Right atrium auricular region (tissue), 2 donors: ENCODE measurements at regions not wholly inside any gene's neighbourhood (a gene's known extent, or its start where the extent isn't known, plus 50 kb on each side); places are given as distances from the start of the nearest gene placed in this dataset.

Experiments used
- DNase-seq: peaks from one replicate; pipeline ENCODE4 v3.0.0-alpha.2; 2019; ENCODE audit warnings: low spot score
- H3K27ac ChIP-seq, 2 donors: fragments of 200-600 bp; sonication (generic); 1 replicate in 1 of 2; 2 replicates in 1 of 2; pipeline ENCODE4 v1.5.1; 2016 to 2019
- H3K27me3 ChIP-seq, 2 donors: fragments of 200-600 bp; sonication (generic); one replicate each; pipeline versions ENCODE4 v1.5.1 to v1.6.0; 2017 to 2019
- H3K36me3 ChIP-seq: fragments of 200-600 bp; sonication (generic); one replicate; pipeline ENCODE4 v1.5.1; 2016
- H3K4me1 ChIP-seq, 2 donors: fragments of 200-600 bp; sonication (generic); one replicate each; pipeline versions ENCODE4 v1.5.1 to v1.6.0; 2017 to 2019
- H3K4me3 ChIP-seq, 2 donors: fragments of 200-600 bp; sonication (generic); 1 replicate in 1 of 2; 2 replicates in 1 of 2; pipeline ENCODE4 v1.5.1; 2017 to 2019; ENCODE audit warnings: mild to moderate bottlenecking in 1 of 2, moderate library complexity in 1 of 2
- H3K9me3 ChIP-seq, 2 donors: fragments of 200-600 bp; sonication (generic); one replicate each; pipeline ENCODE4 v1.5.1; 2019
- TF ChIP-seq, protein P1 (sequence below), 2 donors: fragments of 200-600 bp; sonication (generic); IDR thresholded peaks; one replicate each; pipeline ENCODE4 v1.5.1; 2019; ENCODE audit warnings: antibody characterized with exemption in 2 of 2

DNA sequence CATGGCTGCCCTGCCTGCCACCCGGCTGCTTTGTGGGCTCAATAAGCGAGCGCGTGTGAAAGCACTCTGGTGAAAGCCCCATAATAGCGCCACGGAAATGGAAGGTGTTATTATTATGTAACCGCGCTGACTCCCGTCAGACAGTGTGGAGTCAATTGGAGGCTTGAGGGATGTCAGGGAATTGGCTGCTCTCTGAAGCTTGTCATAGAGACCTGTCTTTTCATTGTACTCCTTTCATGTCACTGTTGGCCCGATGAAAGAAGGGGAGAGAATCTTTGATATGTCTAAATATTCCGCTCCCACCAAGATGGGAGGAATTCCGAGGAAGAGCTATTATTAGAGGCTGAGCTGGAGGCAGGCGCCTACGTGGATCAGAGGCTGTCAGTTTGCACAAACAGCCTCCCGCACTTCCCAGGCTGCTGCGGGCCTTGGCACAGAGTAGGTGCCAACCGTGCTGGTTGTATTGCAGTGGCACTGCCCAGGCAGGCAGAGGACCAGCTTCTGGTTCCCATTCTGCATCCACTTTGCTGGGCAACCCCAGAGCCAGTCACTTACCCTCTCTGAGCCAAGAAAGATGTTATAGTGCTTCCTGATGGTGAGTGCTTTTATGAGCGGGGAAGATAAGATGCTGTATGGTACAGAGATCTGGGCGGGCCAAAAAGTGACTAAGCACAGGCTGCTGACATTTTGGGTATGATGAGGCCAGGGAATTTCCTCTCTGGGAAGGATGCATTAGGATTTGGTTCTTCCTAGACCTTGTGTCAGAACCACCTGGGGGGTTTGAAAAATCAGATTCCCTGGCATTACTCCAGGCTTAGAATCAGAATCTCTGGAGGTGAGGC lies 151.4 kb downstream of the RPS24 start:
- TF ChIP-seq, protein P1, sequence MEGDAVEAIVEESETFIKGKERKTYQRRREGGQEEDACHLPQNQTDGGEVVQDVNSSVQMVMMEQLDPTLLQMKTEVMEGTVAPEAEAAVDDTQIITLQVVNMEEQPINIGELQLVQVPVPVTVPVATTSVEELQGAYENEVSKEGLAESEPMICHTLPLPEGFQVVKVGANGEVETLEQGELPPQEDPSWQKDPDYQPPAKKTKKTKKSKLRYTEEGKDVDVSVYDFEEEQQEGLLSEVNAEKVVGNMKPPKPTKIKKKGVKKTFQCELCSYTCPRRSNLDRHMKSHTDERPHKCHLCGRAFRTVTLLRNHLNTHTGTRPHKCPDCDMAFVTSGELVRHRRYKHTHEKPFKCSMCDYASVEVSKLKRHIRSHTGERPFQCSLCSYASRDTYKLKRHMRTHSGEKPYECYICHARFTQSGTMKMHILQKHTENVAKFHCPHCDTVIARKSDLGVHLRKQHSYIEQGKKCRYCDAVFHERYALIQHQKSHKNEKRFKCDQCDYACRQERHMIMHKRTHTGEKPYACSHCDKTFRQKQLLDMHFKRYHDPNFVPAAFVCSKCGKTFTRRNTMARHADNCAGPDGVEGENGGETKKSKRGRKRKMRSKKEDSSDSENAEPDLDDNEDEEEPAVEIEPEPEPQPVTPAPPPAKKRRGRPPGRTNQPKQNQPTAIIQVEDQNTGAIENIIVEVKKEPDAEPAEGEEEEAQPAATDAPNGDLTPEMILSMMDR (IDR thresholded peaks at IDR 0.05) = no peak
- no peaks in the 10 kb centered on the region for H3K36me3 ChIP-seq
- no peak overlapping the region for H3K27ac ChIP-seq
- no peak for DNase-seq
- H3K4me1 ChIP-seq = peaks cover 0 to 12% of the 10 kb centered on the region in 2 donors
- no peaks in the 10 kb centered on the region for H3K9me3 ChIP-seq
- H3K4me3 ChIP-seq = no peak overlapping the region
- no peaks in the 10 kb centered on the region for H3K27me3 ChIP-seq

DNA sequence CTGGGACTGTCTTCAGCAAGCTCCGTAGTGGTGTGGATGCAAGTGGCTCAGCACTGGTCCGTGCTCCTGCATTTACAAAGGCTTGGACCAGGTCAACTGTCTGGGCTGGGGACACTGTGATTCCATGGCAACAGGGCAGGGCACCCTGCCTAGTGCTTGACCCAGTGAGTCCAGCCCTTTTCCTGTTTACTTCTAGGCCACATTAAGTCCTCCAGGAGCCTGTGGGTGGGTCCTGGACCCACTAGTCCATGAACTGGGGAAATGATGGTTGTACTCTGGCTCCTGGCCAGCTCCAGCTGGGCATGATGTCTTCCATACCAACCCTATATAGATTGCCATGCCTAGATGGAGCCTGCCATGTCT lies 152.0 kb downstream of the RPS24 start:
- Histone ChIP-seq H3K27me3 (no peaks in the 10 kb centered on the region), H3K4me3 (no peak overlapping the region), H3K9me3 (no peaks in the 10 kb centered on the region), H3K27ac (no peak overlapping the region), H3K36me3 (no peaks in the 10 kb centered on the region), H3K4me1 (peaks cover 0 to 12% of the 10 kb centered on the region in 2 donors)
- TF ChIP-seq, protein P1 (IDR thresholded peaks at IDR 0.05) = no peak
- DNase-seq = peak; percentile 65

DNA sequence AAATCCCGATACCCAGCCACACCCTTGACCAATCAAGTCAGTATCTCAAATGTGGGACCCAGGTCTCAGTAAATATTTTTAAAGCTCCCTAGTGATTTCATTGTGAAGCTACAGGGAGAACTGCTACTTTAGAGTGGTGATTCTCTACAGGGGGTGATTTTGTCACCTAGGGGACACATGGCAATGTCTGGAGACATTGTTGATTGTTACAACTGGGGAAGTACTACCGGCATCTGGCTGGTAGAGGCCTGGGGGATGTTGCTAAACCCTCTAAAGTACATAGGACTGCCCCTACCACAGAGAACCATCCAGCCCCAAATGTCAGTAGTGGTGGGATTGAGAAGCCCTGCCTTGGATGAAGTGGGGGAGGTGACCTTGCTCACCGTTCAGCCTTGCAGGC lies 152.9 kb downstream of the RPS24 start:
- Histone ChIP-seq H3K36me3 (no peaks in the 10 kb centered on the region), H3K4me3 (no peak overlapping the region), H3K27ac (no peak overlapping the region), H3K27me3 (no peaks in the 10 kb centered on the region), H3K9me3 (no peaks in the 10 kb centered on the region), H3K4me1 (peaks cover 0 to 12% of the 10 kb centered on the region in 2 donors)
- TF ChIP-seq, protein P1 (IDR thresholded peaks at IDR 0.05) = no peak
- DNase-seq = no peak

DNA sequence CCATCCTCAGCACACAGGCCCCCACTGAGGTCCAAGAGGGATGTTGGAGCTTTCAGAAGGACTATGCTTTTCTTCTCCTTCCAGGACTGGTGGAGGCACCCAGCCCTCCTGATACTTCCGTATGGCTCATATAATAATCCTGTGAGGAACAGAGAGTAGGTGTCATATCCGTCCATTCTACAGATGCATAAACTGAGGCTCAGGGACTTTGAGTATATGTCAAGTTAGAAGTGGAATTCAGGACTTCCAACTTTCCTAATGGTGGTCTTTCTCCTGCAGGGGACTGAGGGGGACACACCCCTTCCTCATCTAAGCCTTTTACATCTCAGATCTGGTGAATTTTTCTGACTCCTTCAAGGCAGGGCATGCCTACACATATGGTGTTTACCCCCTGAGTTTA lies 153.7 kb downstream of the RPS24 start:
- TF ChIP-seq, protein P1 (IDR thresholded peaks at IDR 0.05) = no peak
- Histone ChIP-seq H3K27ac (no peak overlapping the region), H3K36me3 (no peaks in the 10 kb centered on the region), H3K4me1 (peaks cover 0 to 12% of the 10 kb centered on the region in 2 donors), H3K9me3 (no peaks in the 10 kb centered on the region), H3K4me3 (no peak overlapping the region), H3K27me3 (no peaks in the 10 kb centered on the region)
- DNase-seq = no peak

DNA sequence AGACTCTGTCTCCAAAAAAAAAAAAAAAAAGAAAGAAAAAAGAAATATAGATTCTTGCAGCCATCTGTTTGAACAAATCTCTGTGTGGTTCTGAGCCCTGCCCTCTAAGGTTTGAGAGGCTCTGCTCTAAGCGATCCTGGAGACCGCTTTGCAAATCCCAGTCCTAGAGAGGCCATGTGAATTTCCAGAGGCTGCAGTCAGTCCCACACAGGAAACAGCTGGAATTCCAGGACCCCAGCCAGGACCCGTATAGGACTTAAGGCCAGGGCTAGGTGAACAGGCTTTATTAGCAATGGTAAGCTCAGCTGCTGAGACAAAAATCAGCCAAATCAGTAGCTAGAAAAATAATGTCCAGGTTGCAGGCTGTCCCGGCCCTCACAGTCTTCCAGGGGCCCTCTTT lies 154.8 kb downstream of the RPS24 start:
- TF ChIP-seq, protein P1 (IDR thresholded peaks at IDR 0.05) = no peak
- Histone ChIP-seq H3K27me3 (no peaks in the 10 kb centered on the region), H3K9me3 (peaks cover 0 to 8% of the 10 kb centered on the region in 2 donors), H3K4me1 (peaks cover 0 to 12% of the 10 kb centered on the region in 2 donors), H3K27ac (no peak overlapping the region), H3K36me3 (no peaks in the 10 kb centered on the region), H3K4me3 (no peak overlapping the region)
- no peak for DNase-seq
